ENCODE measurements at regions not wholly inside any gene's neighbourhood (a gene's known extent, or its start where the extent isn't known, plus 50 kb on each side); places are given as distances from the start of the nearest gene placed in this dataset.

- TF ChIP-seq, protein P1, sequence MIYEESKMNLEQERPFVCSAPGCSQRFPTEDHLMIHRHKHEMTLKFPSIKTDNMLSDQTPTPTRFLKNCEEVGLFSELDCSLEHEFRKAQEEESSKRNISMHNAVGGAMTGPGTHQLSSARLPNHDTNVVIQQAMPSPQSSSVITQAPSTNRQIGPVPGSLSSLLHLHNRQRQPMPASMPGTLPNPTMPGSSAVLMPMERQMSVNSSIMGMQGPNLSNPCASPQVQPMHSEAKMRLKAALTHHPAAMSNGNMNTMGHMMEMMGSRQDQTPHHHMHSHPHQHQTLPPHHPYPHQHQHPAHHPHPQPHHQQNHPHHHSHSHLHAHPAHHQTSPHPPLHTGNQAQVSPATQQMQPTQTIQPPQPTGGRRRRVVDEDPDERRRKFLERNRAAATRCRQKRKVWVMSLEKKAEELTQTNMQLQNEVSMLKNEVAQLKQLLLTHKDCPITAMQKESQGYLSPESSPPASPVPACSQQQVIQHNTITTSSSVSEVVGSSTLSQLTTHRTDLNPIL (CRISPR knock-in tag; IDR thresholded peaks at IDR 0.05; ENCODE audit: low read depth) = no peak
- no peak for TF ChIP-seq PPARA (CRISPR knock-in tag; IDR thresholded peaks at IDR 0.05; ENCODE audit: borderline replicate concordance)
Measured at GRCh38 chr5:17150531-17150930, 66.9 kb upstream of the BASP1 start (continued).

DNA sequence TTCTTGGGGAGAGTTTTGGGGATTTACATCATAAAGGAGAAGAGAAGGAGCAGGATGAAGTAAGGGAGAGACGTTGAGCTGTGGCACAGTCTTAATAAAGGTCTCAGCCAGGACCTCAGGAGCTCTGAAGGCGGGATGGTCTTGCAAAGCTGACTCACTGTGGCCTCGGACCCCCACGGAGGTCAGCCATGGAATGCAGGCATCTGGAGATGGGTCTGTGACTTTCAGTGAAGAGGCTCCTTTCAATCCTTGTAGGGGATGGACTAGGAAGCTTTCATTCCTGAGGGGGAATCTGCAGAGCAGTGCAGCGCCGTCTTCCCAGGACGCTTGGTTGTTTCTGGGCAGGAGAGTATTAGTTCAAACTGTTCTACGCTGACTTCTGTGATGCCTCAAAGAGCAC, 65.7 kb upstream of the BASP1 start:
- ATAC-seq = no peak
- TF ChIP-seq CSRNP3 (CRISPR knock-in tag; IDR thresholded peaks at IDR 0.05) (no peak), ESRRG (CRISPR knock-in tag; IDR thresholded peaks at IDR 0.05) (no peak), TSHZ2 (CRISPR knock-in tag; IDR thresholded peaks at IDR 0.05) (no peak), TOX (CRISPR knock-in tag; IDR thresholded peaks at IDR 0.05; ENCODE audit: borderline replicate concordance) (no peak), ZNF70 (CRISPR knock-in tag; IDR thresholded peaks at IDR 0.05) (no peak), PPARA (CRISPR knock-in tag; IDR thresholded peaks at IDR 0.05; ENCODE audit: borderline replicate concordance) (no peak), ZNF565 (CRISPR knock-in tag; conservative IDR thresholded peaks at IDR 0.05; ENCODE audit: low read depth) (no peak), ZFP30 (CRISPR knock-in tag; IDR thresholded peaks at IDR 0.05) (no peak), TCF4 (CRISPR knock-in tag; IDR thresholded peaks at IDR 0.05; ENCODE audit: borderline replicate concordance) (no peak), ZNF8 (CRISPR knock-in tag; IDR thresholded peaks at IDR 0.05) (no peak)
- TF ChIP-seq, protein P1 (CRISPR knock-in tag; IDR thresholded peaks at IDR 0.05; ENCODE audit: low read depth) = no peak

- TF ChIP-seq TSHZ2 (CRISPR knock-in tag; IDR thresholded peaks at IDR 0.05) (no peak), ISL1 (CRISPR knock-in tag; IDR thresholded peaks at IDR 0.05) (no peak), CSDC2 (CRISPR knock-in tag; IDR thresholded peaks at IDR 0.05) (no peak), TCF4 (CRISPR knock-in tag; IDR thresholded peaks at IDR 0.05; ENCODE audit: borderline replicate concordance) (no peak), ZFP3 (CRISPR knock-in tag; IDR thresholded peaks at IDR 0.05) (no peak), ESRRG (CRISPR knock-in tag; IDR thresholded peaks at IDR 0.05) (no peak), SNAI2 (CRISPR knock-in tag; IDR thresholded peaks at IDR 0.05) (no peak), RARB (CRISPR knock-in tag; IDR thresholded peaks at IDR 0.05) (no peak), ZC3H10 (CRISPR knock-in tag; IDR thresholded peaks at IDR 0.05) (no peak), ARNTL (CRISPR knock-in tag; IDR thresholded peaks at IDR 0.05; ENCODE audit: borderline replicate concordance, low read depth) (no peak), CSRNP3 (CRISPR knock-in tag; IDR thresholded peaks at IDR 0.05) (no peak), ZNF565 (CRISPR knock-in tag; conservative IDR thresholded peaks at IDR 0.05; ENCODE audit: low read depth) (no peak), TOX (CRISPR knock-in tag; IDR thresholded peaks at IDR 0.05; ENCODE audit: borderline replicate concordance) (no peak), ZFP30 (CRISPR knock-in tag; IDR thresholded peaks at IDR 0.05) (no peak), BACH2 (CRISPR knock-in tag; IDR thresholded peaks at IDR 0.05; ENCODE audit: borderline replicate concordance) (no peak)
- TF ChIP-seq, protein P2, sequence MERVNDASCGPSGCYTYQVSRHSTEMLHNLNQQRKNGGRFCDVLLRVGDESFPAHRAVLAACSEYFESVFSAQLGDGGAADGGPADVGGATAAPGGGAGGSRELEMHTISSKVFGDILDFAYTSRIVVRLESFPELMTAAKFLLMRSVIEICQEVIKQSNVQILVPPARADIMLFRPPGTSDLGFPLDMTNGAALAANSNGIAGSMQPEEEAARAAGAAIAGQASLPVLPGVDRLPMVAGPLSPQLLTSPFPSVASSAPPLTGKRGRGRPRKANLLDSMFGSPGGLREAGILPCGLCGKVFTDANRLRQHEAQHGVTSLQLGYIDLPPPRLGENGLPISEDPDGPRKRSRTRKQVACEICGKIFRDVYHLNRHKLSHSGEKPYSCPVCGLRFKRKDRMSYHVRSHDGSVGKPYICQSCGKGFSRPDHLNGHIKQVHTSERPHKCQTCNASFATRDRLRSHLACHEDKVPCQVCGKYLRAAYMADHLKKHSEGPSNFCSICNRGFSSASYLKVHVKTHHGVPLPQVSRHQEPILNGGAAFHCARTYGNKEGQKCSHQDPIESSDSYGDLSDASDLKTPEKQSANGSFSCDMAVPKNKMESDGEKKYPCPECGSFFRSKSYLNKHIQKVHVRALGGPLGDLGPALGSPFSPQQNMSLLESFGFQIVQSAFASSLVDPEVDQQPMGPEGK (CRISPR knock-in tag; IDR thresholded peaks at IDR 0.05; ENCODE audit: borderline replicate concordance) = no peak
- TF ChIP-seq, protein P3, sequence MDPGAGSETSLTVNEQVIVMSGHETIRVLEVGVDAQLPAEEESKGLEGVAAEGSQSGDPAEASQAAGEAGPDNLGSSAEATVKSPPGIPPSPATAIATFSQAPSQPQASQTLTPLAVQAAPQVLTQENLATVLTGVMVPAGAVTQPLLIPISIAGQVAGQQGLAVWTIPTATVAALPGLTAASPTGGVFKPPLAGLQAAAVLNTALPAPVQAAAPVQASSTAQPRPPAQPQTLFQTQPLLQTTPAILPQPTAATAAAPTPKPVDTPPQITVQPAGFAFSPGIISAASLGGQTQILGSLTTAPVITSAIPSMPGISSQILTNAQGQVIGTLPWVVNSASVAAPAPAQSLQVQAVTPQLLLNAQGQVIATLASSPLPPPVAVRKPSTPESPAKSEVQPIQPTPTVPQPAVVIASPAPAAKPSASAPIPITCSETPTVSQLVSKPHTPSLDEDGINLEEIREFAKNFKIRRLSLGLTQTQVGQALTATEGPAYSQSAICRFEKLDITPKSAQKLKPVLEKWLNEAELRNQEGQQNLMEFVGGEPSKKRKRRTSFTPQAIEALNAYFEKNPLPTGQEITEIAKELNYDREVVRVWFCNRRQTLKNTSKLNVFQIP (CRISPR knock-in tag; IDR thresholded peaks at IDR 0.05; ENCODE audit: borderline replicate concordance, low read depth) = no peak
- ATAC-seq = no peak
Measured at GRCh38 chr5:17154211-17154996, 63.0 kb upstream of the BASP1 start.
